Stomach (tissue), 8 donors: ENCODE measurements at regions not wholly inside any gene's neighbourhood (a gene's known extent, or its start where the extent isn't known, plus 50 kb on each side); places are given as distances from the start of the nearest gene placed in this dataset.

Experiments used
- DNase-seq, 2 donors: peaks; one replicate each; pipeline versions ENCODE4 v3.0.0 to v3.0.0-alpha.2; 2013 to 2019
- H3K27ac ChIP-seq, 5 donors: fragments of 200-600 bp in 4 of 5; sonication (generic) in 4 of 5; one replicate each; pipeline ENCODE4 v1.5.1; 2013 to 2019; ENCODE audit warnings: mild to moderate bottlenecking in 1 of 5, moderate library complexity in 1 of 5
- H3K27me3 ChIP-seq, 3 donors: fragments of 200-600 bp; sonication (generic); one replicate each; pipeline ENCODE4 v1.5.1; 2017 to 2019; ENCODE audit warnings: mixed run types in 1 of 3
- H3K36me3 ChIP-seq, 4 donors: fragments of 200-600 bp; sonication (generic); 1 replicate in 3 of 4; 2 replicates in 1 of 4; pipeline ENCODE4 v1.5.1; 2016 to 2019
- H3K4me1 ChIP-seq, 4 donors: fragments of 200-600 bp; sonication (generic); one replicate each; pipeline ENCODE4 v1.5.1; 2016 to 2019
- H3K4me3 ChIP-seq, 4 donors: fragments of 200-600 bp; sonication (generic) in 3 of 4; one replicate each; pipeline ENCODE4 v1.5.1; 2016 to 2019; ENCODE audit warnings: mild to moderate bottlenecking in 1 of 4
- H3K9me3 ChIP-seq, 4 donors: fragments of 200-600 bp; sonication (generic); one replicate each; pipeline ENCODE4 v1.5.1; 2016 to 2019
- CTCF ChIP-seq, 7 experiments: fragments of 450-650 bp in 4 of 7; fragments of 200-600 bp in 3 of 7; sonication (generic) in 3 of 7; IDR thresholded peaks; one replicate each; pipeline ENCODE4 v1.5.1; 2016 to 2019; ENCODE audit warnings: antibody characterized with exemption in 7 of 7, control low read depth in 2 of 7, mild to moderate bottlenecking in 1 of 7
- EP300 ChIP-seq: sonication (generic); formaldehyde crosslinking; IDR thresholded peaks from one replicate; pipeline ENCODE4 v1.6.1; 2017; ENCODE audit warnings: antibody characterized with exemption
- POLR2A ChIP-seq, 4 donors: fragments of 450-650 bp; IDR thresholded peaks; one replicate each; pipeline ENCODE4 v1.6.1; 2016; ENCODE audit warnings: antibody characterized with exemption in 4 of 4, control low read depth in 2 of 4, mild to moderate bottlenecking in 1 of 4, moderate library complexity in 1 of 4
- POLR2AphosphoS5 ChIP-seq, 3 donors: sonication (generic); formaldehyde crosslinking; IDR thresholded peaks; one replicate each; pipeline ENCODE4 v1.6.1; 2016; ENCODE audit warnings: antibody characterized with exemption in 3 of 3
- WGBS, 5 donors: extraction: QIAGEN DNeasy Blood & Tissue Kit in 3 of 5; methylation state at CpG; one replicate each; pipeline versions ENCODE4 v1.1.5 to v1.1.7; 2013 to 2018; 5-methylcytosine and 5-hydroxymethylcytosine counted together
- intact Hi-C: fragments of 100-400 bp; cut with DNase I; formaldehyde crosslinking; loops from one replicate; pipeline ENCODE4 v1.15.1; 2023; ENCODE audit warnings: low total_unique reads
- donor health status: healthy with polysubstance abuse.
- donor health status: Bipolar disorder and iron deficiency.
- donor health status: healthy.

GRCh38 chr10:65496541-65496940 lies 1429.3 kb upstream of the LRRTM3 start:
- WGBS, 5 donors = 73 to 83% (median 77%) methylated on average over 5 of the region's 5 CpGs
- H3K27ac ChIP-seq = no peak overlapping the region
- TF ChIP-seq POLR2AphosphoS5 (IDR thresholded peaks at IDR 0.05) (no peak), POLR2A (IDR thresholded peaks at IDR 0.05) (no peak), EP300 (no peak), CTCF (IDR thresholded peaks at IDR 0.05) (no peak)

GRCh38 chr10:65497837-65498236 lies 1428.0 kb upstream of the LRRTM3 start:
- TF ChIP-seq CTCF (IDR thresholded peaks at IDR 0.05) (no peak), POLR2AphosphoS5 (IDR thresholded peaks at IDR 0.05) (no peak), EP300 (no peak), POLR2A (IDR thresholded peaks at IDR 0.05) (no peak)
- Histone ChIP-seq H3K36me3 (no peaks in the 10 kb centered on the region), H3K27ac (no peak overlapping the region), H3K27me3 (no peaks in the 10 kb centered on the region), H3K4me3 (no peak overlapping the region), H3K4me1 (no peaks in the 10 kb centered on the region), H3K9me3 (no peaks in the 10 kb centered on the region)
- no peak for DNase-seq
- intact Hi-C loops = no loop called here

More at GRCh38 chr10:65496541-65496940, 1429.3 kb upstream of the LRRTM3 start:
- DNase-seq = no peak
- no peaks in the 10 kb centered on the region for H3K36me3 ChIP-seq
- H3K4me1 ChIP-seq = no peaks in the 10 kb centered on the region
- no peaks in the 10 kb centered on the region for H3K27me3 ChIP-seq
- intact Hi-C loops = no loop called here
- no peak overlapping the region for H3K4me3 ChIP-seq
- H3K9me3 ChIP-seq = no peaks in the 10 kb centered on the region

- Histone ChIP-seq H3K4me1 (no peaks in the 10 kb centered on the region), H3K4me3 (no peak overlapping the region), H3K36me3 (no peaks in the 10 kb centered on the region), H3K27me3 (no peaks in the 10 kb centered on the region), H3K27ac (no peak overlapping the region), H3K9me3 (no peaks in the 10 kb centered on the region)
- TF ChIP-seq POLR2A (IDR thresholded peaks at IDR 0.05) = no peak
- TF ChIP-seq CTCF (IDR thresholded peaks at IDR 0.05) = no peak
- TF ChIP-seq EP300 = no peak
- no peak for TF ChIP-seq POLR2AphosphoS5 (IDR thresholded peaks at IDR 0.05)
- intact Hi-C loops = no loop called here
- 58 to 84% (median 81%) methylated on average over 1 of the region's 1 CpG for WGBS, 5 donors
- DNase-seq = no peak
Measured at GRCh38 chr10:65500716-65501115, 1425.1 kb upstream of the LRRTM3 start.

- intact Hi-C loops = no loop called here
- DNase-seq = peak in 1 of 2 donors; percentile 19
- Histone ChIP-seq H3K9me3 (no peaks in the 10 kb centered on the region), H3K4me3 (no peak overlapping the region), H3K27ac (no peak overlapping the region), H3K36me3 (no peaks in the 10 kb centered on the region), H3K4me1 (no peaks in the 10 kb centered on the region), H3K27me3 (no peaks in the 10 kb centered on the region)
- 46 to 61% (median 47%) methylated on average over 3 of the region's 3 CpGs for WGBS, 5 donors
- TF ChIP-seq EP300 = no peak
- TF ChIP-seq CTCF (IDR thresholded peaks at IDR 0.05) = no peak
- TF ChIP-seq POLR2A (IDR thresholded peaks at IDR 0.05) = no peak
Measured at GRCh38 chr10:65501259-65501658, 1424.6 kb upstream of the LRRTM3 start.
